ENCODE measurements at regions not wholly inside any gene's neighbourhood (a gene's known extent, or its start where the extent isn't known, plus 50 kb on each side); places are given as distances from the start of the nearest gene placed in this dataset.

GRCh38 chr10:70969188-70969587, 80.8 kb upstream of the PCBD1 start:
- TF ChIP-seq POLR2A (IDR thresholded peaks at IDR 0.05) (no peak), CTCF (IDR thresholded peaks at IDR 0.05) (no peak)

Data from testis (tissue), 2 donors.